ENCODE measurements at regions not wholly inside any gene's neighbourhood (a gene's known extent, or its start where the extent isn't known, plus 50 kb on each side); places are given as distances from the start of the nearest gene placed in this dataset.

DNA sequence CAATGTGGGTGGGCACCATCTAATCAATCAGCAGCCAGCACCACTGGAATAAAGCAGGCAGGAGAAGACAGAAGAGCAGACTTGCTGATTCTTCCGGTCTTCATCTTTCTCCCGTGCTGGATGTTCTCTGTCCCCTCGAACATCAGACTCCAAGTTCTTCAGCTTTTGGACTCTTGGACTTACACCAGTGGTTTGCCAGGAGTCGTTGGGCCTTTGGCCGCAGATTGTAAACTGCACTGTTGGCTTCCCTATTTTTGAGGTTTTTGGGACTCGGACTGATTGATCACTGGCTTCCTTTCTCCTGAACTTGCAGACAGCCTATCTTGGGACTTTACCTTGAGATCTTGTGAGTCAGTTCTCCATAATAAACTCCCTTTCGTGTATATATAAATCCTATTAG, 292.8 kb downstream of the BCHE start:
- Mint-ChIP-seq H3K27me3 (ENCODE audit: low read depth) (no peaks in the 10 kb centered on the region), H3K4me1 (ENCODE audit: low read depth) (no peaks in the 10 kb centered on the region), H3K9me3 (ENCODE audit: insufficient read depth) (peaks cover 27% of the 10 kb centered on the region), H3K36me3 (ENCODE audit: low read depth) (no peaks in the 10 kb centered on the region), H3K4me3 (no peak overlapping the region), H3K27ac (no peak overlapping the region)
- ATAC-seq: no peak
- CTCF ChIA-PET: no interaction called here
- DNase-seq: no peak
- POLR2A ChIA-PET: no interaction called here

DNA sequence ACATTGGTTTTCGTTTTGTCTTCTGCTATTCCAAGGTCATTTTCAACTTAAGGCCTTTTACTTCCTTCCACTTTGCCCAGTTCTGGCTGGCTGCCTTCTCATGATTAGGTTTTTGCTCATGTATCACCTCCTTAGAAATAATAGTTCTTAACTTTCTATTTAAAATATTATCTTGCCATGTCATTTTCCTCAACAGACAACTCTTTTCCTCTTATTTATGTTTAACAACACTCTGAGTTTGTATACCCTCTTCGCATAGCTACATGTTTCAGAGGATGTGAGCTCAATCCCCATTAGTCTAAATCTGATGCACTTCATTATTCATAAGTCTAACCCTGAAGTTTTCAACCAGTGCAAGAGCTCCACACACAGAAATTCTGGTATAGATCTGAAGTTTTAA, 299.1 kb downstream of the BCHE start:
- POLR2A ChIA-PET: no interaction called here
- DNase-seq (no peak), ATAC-seq (no peak)
- Mint-ChIP-seq H3K4me1 (ENCODE audit: low read depth) (no peaks in the 10 kb centered on the region), H3K27ac (no peak overlapping the region), H3K36me3 (ENCODE audit: low read depth) (no peaks in the 10 kb centered on the region), H3K9me3 (ENCODE audit: insufficient read depth) (peaks cover 34% of the 10 kb centered on the region), H3K27me3 (ENCODE audit: low read depth) (no peaks in the 10 kb centered on the region), H3K4me3 (no peak overlapping the region)
- CTCF ChIA-PET: no interaction called here

DNA sequence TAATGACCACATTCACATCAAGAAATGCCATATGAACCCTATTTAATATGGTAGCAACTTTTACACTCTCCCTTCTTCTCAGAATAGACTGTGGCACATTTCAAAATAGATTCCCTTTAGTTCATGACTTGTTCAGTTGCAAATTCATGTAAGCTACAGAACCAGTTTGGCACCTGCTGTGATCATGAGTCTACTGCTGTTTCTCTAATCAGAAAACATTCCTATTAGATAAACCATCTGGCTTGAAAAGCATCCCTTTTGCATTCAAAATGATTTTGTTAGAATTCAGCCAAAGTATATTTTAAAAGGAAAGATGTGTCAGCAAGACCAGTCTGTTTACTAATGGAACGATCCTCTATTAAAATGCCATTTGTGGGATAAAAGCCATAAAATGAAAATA, 304.4 kb downstream of the BCHE start:
- H3K4me3 Mint-ChIP-seq: no peak overlapping the region
- no peak overlapping the region for H3K27ac Mint-ChIP-seq
- no peaks in the 10 kb centered on the region for H3K4me1 Mint-ChIP-seq (ENCODE audit: low read depth)
- ChIA-PET CTCF (no interaction called here), POLR2A (no interaction called here)
- no peaks in the 10 kb centered on the region for H3K36me3 Mint-ChIP-seq (ENCODE audit: low read depth)
- H3K9me3 Mint-ChIP-seq (ENCODE audit: insufficient read depth): peaks cover 16% of the 10 kb centered on the region
- DNase-seq: no peak
- no peaks in the 10 kb centered on the region for H3K27me3 Mint-ChIP-seq (ENCODE audit: low read depth)
- no peak for ATAC-seq

- Mint-ChIP-seq H3K9me3 (ENCODE audit: insufficient read depth) (peaks cover 16% of the 10 kb centered on the region), H3K36me3 (ENCODE audit: low read depth) (no peaks in the 10 kb centered on the region), H3K4me3 (no peak overlapping the region), H3K27me3 (ENCODE audit: low read depth) (no peaks in the 10 kb centered on the region), H3K27ac (no peak overlapping the region), H3K4me1 (ENCODE audit: low read depth) (no peaks in the 10 kb centered on the region)
- ATAC-seq: no peak
- ChIA-PET CTCF (no interaction called here), POLR2A (no interaction called here)
- no peak for DNase-seq
Observed at GRCh38 chr3:165529451-165529850, 307.8 kb downstream of the BCHE start.

GRCh38 chr3:165526367-165526766, 310.9 kb downstream of the BCHE start:
- peaks cover 11% of the 10 kb centered on the region for H3K9me3 Mint-ChIP-seq (ENCODE audit: insufficient read depth)
- no peak for DNase-seq
- H3K27ac Mint-ChIP-seq: no peak overlapping the region
- ChIA-PET CTCF (no interaction called here), POLR2A (no interaction called here)
- ATAC-seq: no peak
- no peaks in the 10 kb centered on the region for H3K27me3 Mint-ChIP-seq (ENCODE audit: low read depth)
- no peaks in the 10 kb centered on the region for H3K4me1 Mint-ChIP-seq (ENCODE audit: low read depth)
- no peak overlapping the region for H3K4me3 Mint-ChIP-seq
- H3K36me3 Mint-ChIP-seq (ENCODE audit: low read depth): no peaks in the 10 kb centered on the region

GRCh38 chr3:165523801-165524200, 313.4 kb downstream of the BCHE start:
- Mint-ChIP-seq H3K4me1 (ENCODE audit: low read depth) (no peaks in the 10 kb centered on the region), H3K4me3 (no peak overlapping the region), H3K27ac (no peak overlapping the region), H3K36me3 (ENCODE audit: low read depth) (no peaks in the 10 kb centered on the region), H3K27me3 (ENCODE audit: low read depth) (no peaks in the 10 kb centered on the region), H3K9me3 (ENCODE audit: insufficient read depth) (peaks cover 10% of the 10 kb centered on the region)
- ChIA-PET CTCF (no interaction called here), POLR2A (no interaction called here)
- no peak for DNase-seq
- no peak for ATAC-seq

GRCh38 chr3:165522386-165522785, 314.8 kb downstream of the BCHE start:
- Mint-ChIP-seq H3K4me3 (no peak overlapping the region), H3K36me3 (ENCODE audit: low read depth) (no peaks in the 10 kb centered on the region), H3K4me1 (ENCODE audit: low read depth) (no peaks in the 10 kb centered on the region), H3K27me3 (ENCODE audit: low read depth) (no peaks in the 10 kb centered on the region), H3K9me3 (ENCODE audit: insufficient read depth) (peaks cover 5% of the 10 kb centered on the region), H3K27ac (no peak overlapping the region)
- ChIA-PET CTCF (no interaction called here), POLR2A (no interaction called here)
- no peak for DNase-seq
- no peak for ATAC-seq

- ATAC-seq: no peak
- CTCF ChIA-PET: no interaction called here
- H3K4me1 Mint-ChIP-seq (ENCODE audit: low read depth): no peaks in the 10 kb centered on the region
- DNase-seq: no peak
- no peak overlapping the region for H3K4me3 Mint-ChIP-seq
- H3K36me3 Mint-ChIP-seq (ENCODE audit: low read depth): no peaks in the 10 kb centered on the region
- POLR2A ChIA-PET: no interaction called here
- H3K9me3 Mint-ChIP-seq (ENCODE audit: insufficient read depth): peaks cover 5% of the 10 kb centered on the region
- H3K27me3 Mint-ChIP-seq (ENCODE audit: low read depth): no peaks in the 10 kb centered on the region
- H3K27ac Mint-ChIP-seq: no peak overlapping the region
Observed at GRCh38 chr3:165521131-165521871, 315.9 kb downstream of the BCHE start.

DNA sequence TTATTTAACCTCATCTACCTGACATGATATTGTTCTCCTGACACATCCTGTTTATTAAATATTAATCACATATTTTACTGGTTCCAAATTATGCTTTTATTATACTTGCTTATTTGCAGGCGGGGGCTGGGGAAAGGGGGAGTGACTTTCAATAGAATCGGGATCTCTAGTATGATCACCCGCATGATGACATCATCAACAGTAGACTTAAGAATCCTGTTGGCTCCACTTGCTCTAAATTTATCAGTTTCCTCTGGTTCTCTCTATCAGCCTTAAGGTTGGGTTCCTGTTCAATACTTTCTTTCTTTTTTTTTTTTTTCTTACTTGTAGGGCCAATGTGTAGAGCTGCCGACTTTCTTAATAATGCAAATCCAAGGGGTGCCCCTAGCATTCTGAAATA, 317.5 kb downstream of the BCHE start:
- H3K36me3 Mint-ChIP-seq (ENCODE audit: low read depth): no peaks in the 10 kb centered on the region
- no peak for ATAC-seq
- DNase-seq: no peak
- no peak overlapping the region for H3K4me3 Mint-ChIP-seq
- H3K9me3 Mint-ChIP-seq (ENCODE audit: insufficient read depth): peaks cover 5% of the 10 kb centered on the region
- ChIA-PET POLR2A (no interaction called here), CTCF (no interaction called here)
- no peak overlapping the region for H3K27ac Mint-ChIP-seq
- H3K27me3 Mint-ChIP-seq (ENCODE audit: low read depth): no peaks in the 10 kb centered on the region
- no peaks in the 10 kb centered on the region for H3K4me1 Mint-ChIP-seq (ENCODE audit: low read depth)

DNA sequence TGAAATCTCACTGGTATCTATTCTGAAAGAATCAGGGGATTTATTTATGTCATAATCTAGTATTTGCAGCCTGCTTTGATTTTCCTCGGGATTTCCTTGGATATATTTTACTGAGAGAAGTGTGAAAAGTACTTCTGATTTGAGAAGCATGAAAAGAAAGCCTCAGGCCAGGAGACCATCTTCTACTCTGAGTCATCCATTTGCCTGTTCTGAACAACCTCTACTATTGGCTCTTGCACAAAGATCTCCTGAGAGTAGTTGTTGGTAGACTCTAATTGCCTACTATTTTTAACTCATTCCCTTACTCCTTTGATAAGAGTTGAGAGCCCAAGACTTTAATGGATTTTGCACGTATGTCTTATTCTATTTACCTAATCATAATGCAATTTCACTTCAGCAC, 318.9 kb downstream of the BCHE start:
- no peaks in the 10 kb centered on the region for H3K4me1 Mint-ChIP-seq (ENCODE audit: low read depth)
- no peak overlapping the region for H3K27ac Mint-ChIP-seq
- ATAC-seq (no peak), DNase-seq (no peak)
- ChIA-PET CTCF (no interaction called here), POLR2A (no interaction called here)
- H3K27me3 Mint-ChIP-seq (ENCODE audit: low read depth): no peaks in the 10 kb centered on the region
- peaks cover 3% of the 10 kb centered on the region for H3K9me3 Mint-ChIP-seq (ENCODE audit: insufficient read depth)
- no peak overlapping the region for H3K4me3 Mint-ChIP-seq
- H3K36me3 Mint-ChIP-seq (ENCODE audit: low read depth): no peaks in the 10 kb centered on the region

- ChIA-PET CTCF (no interaction called here), POLR2A (no interaction called here)
- Mint-ChIP-seq H3K4me3 (no peak overlapping the region), H3K9me3 (ENCODE audit: insufficient read depth) (peaks cover 9% of the 10 kb centered on the region), H3K27me3 (ENCODE audit: low read depth) (no peaks in the 10 kb centered on the region), H3K27ac (no peak overlapping the region), H3K36me3 (ENCODE audit: low read depth) (no peaks in the 10 kb centered on the region), H3K4me1 (ENCODE audit: low read depth) (no peaks in the 10 kb centered on the region)
- ATAC-seq: no peak
- DNase-seq: no peak
Observed at GRCh38 chr3:165513715-165514701, 317.8 kb upstream of the SLITRK3 start.

- ATAC-seq (no peak), DNase-seq (no peak)
- ChIA-PET POLR2A (no interaction called here), CTCF (no interaction called here)
- no peak overlapping the region for H3K27ac Mint-ChIP-seq
- no peak overlapping the region for H3K4me3 Mint-ChIP-seq
- H3K36me3 Mint-ChIP-seq (ENCODE audit: low read depth): no peaks in the 10 kb centered on the region
- peaks cover 12% of the 10 kb centered on the region for H3K9me3 Mint-ChIP-seq (ENCODE audit: insufficient read depth)
- no peaks in the 10 kb centered on the region for H3K4me1 Mint-ChIP-seq (ENCODE audit: low read depth)
- no peaks in the 10 kb centered on the region for H3K27me3 Mint-ChIP-seq (ENCODE audit: low read depth)
Observed at GRCh38 chr3:165507576-165507975, 311.4 kb upstream of the SLITRK3 start.

Data from activated CD8-positive, alpha-beta T cell treated with anti-CD3 and anti-CD28 coated beads, Interleukin-2, amount 10 ng/mL, durations not matched to agents 7 days and 5 days (primary cell).